H1 (cell line): ENCODE measurements at regions not wholly inside any gene's neighbourhood (a gene's known extent, or its start where the extent isn't known, plus 50 kb on each side); places are given as distances from the start of the nearest gene placed in this dataset.

Source experiments
- ATF3 ChIP-seq: IDR thresholded peaks from 2 replicates; pipeline ENCODE4 v1.6.1; 2011; ENCODE audit warnings: low read depth, mild to moderate bottlenecking, low read length; ENCODE audit not compliant: insufficient read depth
- USF2 ChIP-seq: IDR thresholded peaks from 2 replicates; pipeline ENCODE4 v1.6.1; 2011; ENCODE audit warnings: low read length, improper control_type of control experiment

GRCh38 chr2:41717839-41718238 is 330.0 kb upstream of the PKDCC start:
- no peak for TF ChIP-seq USF2
- TF ChIP-seq ATF3: no peak
